T-helper 2 cell (primary cell): ENCODE measurements at regions not wholly inside any gene's neighbourhood (a gene's known extent, or its start where the extent isn't known, plus 50 kb on each side); places are given as distances from the start of the nearest gene placed in this dataset.

Source experiments
- DNase-seq, 5 experiments: peaks; one replicate each; pipeline versions ENCODE4 v3.0.0 to v3.0.0-alpha.2; 2012 to 2022

DNA sequence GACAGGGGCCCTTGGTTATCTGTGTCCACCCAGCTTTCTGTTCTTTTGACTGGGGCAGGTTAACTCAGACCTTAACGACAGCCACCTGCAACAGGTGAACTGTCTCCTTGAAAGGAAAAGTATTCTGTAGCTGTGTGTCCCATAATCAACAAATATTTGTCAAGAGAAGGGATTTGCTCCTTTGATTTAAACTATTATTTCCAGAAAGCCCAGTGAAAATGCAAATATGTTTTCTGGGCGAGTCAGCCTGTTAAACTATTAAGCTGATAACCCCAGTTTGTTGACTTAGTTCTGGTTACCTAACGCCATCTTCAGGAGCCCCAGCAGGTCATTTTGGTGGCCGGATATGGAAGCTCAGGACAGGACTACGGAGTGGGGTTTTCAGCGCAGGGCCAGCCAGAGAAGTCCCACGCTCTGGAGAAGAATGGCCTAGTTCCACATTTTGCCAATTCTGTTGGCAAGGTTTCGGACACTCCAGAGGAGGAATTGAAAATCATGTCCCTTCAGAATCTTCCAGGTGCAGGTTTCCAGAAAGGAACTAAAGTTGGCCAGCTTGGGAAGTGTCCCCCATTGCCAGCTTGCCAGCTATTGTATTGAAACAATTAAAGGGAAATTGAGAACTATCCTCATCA lies 54.5 kb downstream of the ADRA2A start:
- no peak for DNase-seq

DNA sequence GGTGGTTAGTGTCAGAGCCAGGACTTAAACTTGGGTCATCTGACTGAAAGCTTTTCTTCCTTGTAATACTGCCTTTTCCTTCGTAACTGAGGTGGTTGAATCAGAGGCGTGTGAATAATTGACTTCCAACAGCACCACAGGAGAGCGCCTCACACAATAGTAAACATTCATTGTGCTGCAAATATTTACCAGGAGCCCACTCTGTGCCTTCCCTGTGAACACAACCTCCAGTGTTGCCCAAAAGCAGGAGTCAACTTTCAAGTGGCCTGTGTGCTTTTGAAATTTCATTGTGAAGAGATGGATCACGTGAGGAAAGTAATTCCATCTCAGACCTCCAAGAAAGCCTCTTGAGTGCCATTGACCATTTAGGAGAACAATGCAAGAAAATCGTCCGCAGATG lies 60.2 kb downstream of the ADRA2A start:
- no peak for DNase-seq

DNA sequence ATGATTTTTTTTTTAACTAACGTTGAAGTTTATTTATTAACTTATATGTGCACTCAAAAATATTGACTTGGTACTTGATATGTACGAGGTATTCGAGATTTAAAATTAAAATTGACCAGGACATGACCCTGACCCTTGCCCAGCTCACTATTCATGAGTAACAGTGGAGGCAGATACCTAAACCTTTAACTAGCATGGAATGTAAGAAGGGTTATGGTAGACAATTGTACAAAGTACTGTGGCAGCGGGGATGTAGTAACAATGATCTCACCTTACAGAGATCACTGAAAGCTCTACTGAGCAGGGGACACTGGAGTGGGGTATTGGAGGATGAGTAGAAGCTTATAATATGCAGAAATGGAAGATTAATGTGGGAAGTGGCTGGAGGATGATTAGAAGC lies 60.8 kb downstream of the ADRA2A start:
- DNase-seq = no peak

DNA sequence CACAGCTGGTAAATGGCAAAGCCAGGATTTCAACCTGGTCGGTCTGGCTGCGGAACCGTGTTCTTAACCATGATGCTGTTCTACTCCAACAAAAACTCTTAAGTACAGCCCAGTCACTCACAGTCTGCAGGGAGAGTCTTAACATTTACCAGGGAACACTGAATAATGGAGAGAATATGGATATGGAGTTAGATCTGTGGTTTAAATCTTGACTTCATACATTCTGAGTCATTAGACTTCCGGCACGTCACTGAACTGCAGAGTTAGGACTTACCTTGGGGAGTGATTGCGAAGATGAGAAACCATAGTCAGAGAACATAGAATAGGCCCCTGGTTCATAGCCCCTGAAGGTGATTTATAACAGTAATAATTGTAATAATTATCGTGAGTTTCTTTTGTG lies 61.7 kb downstream of the ADRA2A start:
- DNase-seq = no peak

DNA sequence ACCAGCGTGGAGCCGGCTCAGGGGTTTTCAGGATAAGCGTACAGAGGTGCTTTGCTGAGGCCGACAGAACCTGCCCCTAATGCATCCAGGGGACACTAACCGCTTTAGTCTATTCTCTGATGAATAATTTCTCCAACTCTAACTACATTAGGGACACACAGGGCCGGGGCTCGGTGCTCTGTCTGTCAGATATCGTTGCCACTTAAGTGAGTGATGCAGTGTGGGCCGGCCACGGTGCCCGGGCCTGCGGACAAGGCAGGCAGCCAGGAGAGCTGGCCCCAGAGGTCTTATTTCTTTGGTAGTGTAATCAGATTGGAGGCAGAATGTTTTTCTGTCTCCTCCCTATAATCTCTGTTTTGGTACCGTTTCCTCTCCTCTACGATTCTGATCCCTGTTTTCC lies 62.7 kb downstream of the ADRA2A start:
- no peak for DNase-seq

DNA sequence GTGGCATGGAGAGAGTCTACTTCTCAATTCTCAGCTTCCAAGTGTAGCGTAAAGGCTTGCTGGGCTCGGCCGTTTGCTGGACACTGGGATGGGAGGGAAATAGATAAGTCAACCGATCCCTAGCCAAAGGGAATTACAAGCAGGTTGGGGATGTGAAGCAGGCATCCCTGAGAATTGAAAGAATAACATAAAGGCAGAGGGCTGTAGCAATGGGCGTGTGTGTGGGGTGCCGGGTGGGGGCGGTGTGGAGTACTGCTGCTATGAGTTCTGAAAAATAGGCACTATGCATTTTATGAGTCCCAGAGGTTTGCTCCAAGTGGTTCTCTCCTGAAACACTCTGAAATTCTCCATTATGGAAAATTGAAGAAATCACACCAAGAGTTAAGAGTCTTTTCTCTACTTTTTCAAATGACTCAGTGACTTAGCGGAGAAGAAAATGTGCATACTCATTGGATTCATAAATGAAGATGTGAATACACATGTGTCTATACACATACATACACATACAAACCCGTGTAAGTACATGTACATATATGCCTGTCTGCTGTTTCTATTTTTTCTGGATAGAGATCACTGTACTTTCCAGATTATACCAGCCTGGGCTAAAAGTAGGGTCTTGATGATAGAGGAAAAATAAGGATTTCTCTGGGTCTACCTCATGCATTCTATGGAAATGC lies 65.4 kb downstream of the ADRA2A start:
- no peak for DNase-seq

DNA sequence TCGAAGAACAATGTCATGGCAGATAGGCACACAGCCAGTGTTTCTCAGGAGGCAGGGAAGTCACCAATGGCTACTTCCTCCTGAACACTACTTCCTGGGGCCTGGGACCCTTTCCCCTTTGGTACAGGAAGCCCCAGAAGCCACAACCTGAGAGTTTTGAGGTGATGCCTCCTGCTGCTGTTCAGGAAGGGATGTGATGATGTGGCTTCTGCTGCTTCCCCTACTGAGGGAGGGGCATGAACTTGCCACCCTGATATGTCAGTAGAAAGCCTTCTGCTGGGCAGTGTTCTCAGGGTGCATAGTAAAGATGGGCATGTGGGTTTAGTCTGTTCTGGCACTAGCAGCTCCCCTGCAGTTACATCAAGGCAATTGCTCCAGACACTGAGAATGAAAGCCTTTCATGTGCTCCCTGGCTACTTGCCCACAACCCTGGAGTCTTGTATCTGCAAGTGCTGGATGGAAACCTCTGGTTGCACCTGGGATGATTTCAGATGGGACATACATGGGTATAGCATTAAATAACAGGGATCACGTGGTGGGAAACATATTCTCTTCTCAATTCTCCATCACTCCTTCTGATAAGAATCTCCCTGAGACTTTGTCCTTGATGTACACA lies 69.3 kb downstream of the ADRA2A start:
- DNase-seq = peak in 1 of 5 experiments; percentile 2

DNA sequence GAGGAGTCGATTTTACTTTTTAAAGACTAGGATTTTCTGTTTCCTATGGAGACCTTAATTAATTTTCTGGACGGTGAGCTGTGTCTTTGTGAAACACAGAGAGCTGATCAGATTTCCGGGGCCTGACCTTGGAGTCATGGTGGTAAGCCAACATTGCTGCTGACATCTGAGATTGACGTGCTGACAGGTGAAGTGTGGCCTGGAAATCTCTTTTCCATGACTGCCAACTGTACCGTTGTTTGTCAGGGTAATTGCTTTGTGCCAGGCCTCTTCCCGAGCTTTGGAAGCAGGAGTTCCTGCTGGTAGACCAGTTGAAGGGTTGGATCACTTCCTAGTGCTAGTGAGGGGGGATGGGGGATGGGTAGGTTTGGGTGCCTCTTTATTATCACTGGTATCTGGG lies 71.2 kb downstream of the ADRA2A start:
- no peak for DNase-seq

DNA sequence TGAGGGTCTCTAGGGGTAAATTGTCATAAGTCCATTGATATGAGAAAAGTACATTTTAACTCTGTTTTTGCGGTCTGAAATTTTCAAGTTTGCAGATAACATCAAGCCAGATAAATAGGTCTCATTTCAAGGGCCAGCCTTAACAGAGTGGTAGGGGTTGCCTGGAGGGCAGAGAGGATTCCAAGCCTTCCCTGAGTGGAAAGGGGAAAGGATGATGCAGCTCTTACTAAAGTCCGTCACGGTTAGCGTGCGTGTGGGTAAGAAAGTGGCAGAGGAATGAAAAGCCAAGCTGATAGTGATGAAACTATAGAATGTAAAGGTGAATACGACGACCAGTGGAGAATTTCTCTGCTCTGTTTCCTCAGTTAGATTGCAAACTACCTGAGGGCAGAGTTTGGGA lies 71.6 kb downstream of the ADRA2A start:
- DNase-seq = no peak

DNA sequence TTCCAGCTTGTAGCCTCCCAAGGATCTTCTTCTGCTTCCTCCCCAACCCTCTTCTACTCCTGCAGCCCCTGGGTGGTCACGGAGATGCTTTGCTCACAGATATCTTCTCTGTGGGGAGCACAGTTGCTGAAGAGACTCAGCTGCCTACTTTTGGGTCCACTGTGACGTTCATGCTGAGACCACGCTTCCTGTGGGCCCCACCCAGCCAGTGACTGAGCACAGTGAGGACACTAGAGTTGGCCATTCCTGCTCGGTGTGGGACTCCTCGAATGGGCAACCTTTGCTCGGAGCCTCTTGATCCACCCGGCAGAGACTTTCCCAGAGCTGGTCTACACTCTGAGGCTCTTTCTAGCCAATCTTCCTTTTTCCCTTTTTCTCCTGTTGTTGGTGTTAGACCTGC lies 73.9 kb downstream of the ADRA2A start:
- DNase-seq = no peak

DNA sequence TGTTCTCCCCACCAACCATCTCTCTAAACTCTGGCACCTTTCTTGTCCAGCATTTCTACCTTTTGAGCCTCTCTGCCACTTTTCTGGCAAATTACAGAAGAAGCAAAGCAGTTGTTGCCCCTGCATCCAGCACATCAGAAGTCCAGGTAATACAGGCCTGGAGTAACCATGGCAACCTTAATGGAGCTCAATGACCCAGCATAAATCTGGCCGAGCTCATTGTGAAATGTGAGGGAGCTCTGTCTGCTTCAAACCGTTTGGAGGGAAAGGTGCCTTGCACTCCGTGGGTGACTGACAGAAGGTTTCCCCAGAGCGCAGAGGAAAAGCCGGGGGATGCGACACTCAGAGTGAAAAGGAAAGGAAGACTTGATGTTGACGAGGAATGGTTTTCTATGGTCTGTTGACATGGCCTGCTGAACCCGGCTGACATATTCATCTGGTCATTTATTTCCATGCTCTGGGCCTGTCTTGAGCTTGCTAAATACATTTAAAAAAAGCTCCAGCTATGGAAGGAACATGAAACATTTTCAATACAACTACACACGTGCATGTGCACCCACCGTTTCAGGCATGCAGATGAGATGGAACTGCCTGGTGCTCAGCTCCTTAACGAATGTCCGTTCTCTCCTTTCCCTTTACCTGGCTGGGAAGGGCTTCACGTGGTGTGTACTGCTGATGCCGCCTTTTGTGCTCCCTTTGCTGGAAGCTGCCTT lies 74.9 kb downstream of the ADRA2A start:
- DNase-seq = no peak

DNA sequence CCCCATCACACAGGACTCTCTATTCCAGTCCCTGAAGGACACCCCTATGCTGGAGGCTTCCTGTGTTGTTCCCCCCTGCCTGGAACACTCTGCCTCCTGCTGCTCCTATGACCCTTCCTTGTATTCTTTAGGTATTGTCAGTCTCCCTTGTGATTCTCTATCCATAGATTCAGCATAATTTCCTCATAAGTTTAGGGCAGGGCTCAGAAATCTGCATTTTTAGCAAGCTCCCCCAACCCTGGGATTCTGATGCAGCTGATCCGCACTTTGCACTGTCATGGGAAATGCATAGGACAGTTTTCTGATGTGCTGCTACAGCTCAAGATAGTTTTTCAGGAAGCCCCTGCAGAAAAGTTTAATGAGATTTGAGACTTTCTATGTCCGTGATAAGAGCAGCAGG lies 79.9 kb downstream of the ADRA2A start:
- no peak for DNase-seq

DNA sequence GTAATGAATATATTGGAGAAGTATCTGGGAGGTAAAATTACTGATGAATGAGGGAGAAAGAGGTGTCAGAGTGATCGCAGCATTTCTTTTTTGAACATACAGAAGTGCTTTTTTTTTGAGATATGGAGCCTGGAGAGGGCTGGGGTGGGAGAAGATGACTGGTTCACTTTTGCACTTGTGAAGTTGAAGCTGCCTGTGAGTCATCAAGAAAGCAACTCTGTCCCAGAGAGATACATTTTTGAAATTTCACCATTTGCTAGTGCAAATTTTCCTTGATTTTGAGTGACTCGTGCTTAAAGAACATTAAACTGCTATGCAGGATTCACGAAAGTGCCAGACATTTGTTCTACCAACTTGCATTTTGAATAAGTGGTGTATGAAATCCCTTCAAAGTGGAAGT lies 81.8 kb downstream of the ADRA2A start:
- DNase-seq = no peak

DNA sequence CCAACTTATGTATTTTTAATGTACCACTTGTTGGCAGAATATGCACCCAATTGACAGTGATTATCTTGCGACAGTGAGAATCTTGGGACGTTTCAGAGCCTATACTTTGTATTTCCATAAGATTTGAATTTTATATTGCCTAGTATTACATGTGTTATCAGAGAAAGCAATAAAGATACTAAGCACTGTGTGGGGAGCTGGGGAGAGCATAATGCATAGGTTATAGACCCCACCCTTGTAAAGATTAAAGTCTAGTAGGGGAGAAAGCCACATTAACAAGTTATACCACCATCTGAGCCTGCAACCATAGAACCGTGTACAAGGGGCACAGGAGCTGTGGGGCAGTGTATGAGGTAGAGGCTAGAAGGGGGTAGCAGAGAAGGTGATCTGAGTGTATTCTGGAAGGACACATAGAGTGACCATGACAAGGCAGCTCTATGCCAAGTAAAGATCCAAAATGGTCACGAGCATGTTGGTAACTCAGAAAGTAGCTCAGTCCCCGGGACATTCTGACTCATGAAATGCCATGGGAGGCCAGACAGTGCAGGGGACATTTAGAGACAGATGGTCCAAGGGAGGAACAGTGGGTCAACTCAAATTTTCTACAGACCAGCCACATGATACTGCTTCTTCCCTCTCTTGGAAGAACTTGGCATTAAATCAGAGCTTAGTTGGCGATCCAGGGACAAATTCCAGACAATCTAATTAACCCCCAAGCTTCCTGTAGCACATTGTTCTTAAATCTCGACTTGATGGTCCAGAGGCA lies 84.5 kb downstream of the ADRA2A start:
- DNase-seq = no peak

DNA sequence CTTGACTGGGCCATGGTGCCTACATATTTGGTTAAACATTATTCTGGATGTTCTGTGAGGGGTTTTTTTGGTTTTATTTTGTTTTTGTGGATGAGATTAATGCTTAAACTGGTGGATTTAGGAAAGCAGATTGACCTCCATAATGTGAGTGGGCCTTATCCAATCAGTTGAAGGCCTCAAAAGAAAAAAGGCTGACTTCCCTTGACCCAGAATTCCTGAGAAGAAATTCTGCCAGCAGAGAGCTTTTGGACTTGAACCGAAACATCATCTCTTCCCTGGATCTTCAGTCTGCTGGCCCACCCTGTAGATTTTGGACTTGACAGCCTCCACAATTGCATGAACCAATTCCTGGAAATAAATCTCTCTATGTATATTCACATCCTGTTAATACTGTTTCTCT lies 94.4 kb downstream of the ADRA2A start:
- DNase-seq = no peak

DNA sequence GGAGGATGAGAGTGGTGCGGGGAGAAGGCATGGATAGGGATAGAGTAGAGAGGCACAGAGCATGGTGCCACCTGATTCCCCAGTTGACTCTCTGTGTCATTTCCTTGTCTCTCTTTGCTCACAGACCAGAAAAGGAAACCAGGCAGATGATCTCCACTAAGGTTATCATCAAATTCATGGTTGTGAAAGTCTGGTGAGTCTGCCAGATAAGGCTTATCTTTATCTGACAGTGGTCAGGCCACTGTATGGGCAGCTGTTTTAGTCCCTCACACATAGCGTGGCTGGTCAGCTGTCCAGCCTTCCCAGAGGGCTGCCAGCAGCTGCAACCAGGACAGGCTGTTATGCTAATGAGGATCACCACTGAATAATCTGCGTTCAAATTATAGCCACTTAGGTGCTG lies 99.0 kb downstream of the ADRA2A start:
- no peak for DNase-seq

DNA sequence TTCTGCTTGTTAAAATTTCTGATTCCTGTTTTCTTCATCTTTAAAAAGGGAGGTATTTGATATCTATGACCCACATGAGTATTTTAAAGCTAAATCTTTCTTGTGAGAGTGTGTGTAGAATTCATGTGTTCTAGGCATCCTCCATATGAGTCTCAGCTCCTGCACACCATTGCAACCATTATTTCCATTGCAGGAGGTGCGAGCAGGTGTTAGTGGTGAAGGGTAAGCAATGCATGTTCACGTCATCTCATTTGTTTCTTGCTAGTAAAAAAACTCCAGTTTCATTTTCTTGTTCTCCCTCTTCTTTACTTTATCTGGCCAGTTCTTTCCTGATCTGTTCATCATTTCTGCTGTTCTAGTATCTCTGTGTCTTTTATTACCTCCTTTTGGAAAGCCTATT lies 100.5 kb downstream of the ADRA2A start:
- DNase-seq = no peak

DNA sequence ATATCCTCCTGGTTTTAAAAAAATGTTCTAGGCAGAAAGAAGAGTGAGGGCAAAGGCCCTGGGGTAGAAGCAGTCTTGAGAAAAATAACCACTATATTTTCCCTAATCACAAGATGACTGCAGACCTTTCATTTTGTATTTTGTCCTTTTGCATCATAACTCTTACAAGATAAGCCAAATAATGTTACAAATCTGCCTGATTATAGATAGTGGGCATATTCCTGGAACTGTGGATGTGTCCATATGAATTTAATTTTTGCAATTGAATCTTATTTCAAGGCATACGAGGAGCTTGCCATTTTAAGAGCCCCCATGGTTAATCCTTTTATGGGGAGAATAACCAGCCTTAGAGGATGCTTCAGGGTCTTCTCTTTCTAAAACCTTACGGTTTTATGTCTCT lies 102.7 kb downstream of the ADRA2A start:
- no peak for DNase-seq

DNA sequence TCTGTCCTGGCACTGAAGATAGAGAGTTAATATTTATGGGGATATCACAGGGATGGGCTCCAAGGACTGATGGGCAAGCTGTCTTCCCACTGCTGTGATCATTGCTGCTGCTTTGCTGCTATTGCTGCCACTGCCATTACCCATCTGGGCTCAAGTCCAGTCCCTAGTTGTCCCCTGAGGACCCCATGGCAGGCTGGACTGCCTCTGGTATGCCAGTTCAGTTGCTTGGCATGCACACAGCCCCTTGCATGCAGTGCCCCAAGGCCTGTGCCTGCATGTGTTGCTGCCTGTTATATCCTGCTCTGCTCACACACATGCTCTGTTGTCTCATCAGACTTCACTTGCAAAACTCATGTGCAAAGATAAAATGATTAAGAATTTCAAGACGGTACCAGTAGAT lies 109.5 kb downstream of the ADRA2A start:
- no peak for DNase-seq

DNA sequence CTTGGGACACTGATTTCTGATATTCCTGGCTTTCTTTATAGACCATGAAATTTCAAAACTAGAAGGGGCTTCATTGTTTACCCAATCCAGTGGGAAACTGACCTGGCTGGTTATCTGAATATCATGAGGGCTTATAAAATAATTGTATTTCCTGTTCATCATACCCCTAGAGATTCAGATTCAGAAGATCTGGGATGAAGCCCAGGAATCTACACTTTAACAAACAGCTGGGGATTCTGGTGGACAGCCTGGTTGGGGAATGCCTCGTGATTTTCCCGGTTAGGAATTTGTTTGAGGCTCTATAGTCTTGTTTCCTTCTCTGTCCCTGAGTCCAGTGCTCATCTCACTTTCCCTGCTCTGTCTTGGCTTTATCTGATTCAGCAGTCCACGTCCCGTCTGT lies 110.3 kb downstream of the ADRA2A start:
- no peak for DNase-seq

DNA sequence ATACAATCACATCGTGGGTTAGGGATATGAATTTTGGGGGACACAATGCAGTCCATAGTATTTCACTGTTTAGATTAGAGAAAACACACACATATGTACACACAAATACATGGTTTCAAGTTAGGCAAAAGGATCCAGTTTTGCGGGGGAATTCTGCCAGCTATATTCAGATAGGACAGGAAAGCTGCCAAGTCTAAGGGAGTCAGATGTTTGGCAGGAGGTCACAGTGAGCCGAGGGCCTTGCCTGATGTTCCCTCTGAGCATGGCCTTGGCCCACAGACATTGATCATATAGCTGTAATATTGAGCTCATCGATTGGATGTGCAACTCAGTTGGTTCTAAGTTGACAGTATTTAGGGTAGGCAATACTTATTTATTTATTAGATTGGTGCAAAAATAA lies 122.8 kb downstream of the ADRA2A start:
- DNase-seq = no peak

DNA sequence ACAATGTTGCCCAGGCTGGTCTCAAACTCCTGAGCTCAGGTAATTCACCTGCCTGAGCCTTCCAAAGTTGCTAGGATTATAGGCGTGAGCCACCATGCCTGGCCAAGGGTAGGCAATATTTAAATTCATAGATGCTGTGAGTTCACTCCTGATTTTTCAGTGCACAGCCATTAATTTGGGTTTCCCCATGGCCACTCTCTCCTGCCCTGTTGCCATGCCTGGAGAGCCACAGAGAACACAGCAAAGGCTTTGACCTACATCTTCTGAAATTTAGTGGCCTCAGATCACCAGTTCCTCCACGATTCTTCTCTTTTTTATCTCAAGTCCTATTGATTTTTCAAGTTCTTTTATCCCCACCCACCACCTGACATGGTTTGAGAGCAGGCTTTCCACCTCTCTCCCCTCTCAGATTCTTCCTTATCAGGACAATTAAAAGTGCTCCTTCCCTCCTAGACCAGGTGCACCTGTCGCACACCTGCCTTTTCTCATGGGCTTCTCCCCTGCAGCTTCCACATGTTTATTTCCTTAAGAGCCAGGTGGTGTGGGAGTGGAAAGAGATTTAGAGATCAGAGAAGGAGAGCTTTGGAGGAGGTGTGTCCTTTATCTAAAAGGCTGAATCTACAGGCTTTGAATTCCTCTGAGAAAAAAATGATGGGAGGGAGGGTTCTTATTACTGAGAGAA lies 123.8 kb downstream of the ADRA2A start:
- no peak for DNase-seq

DNA sequence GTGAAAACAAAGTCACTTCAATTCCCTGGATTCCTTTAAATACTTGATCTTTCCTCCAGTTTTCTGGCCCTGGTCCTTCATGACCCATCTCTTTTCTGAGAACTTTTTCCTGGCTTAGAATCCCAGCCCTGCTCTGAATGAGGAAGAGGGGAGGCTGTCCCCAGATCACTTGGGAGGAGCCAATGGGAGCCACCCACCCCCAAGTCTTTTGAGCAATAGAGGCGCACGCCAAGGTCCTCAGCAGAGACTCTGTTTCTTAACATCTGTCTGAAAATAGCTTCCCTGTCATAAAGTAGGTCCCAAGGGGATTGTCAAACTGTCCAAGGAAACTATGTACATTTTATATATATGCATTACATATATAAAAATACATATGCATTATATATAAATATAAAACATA lies 126.8 kb downstream of the ADRA2A start:
- DNase-seq = no peak
